CD4-positive, alpha-beta memory T cell (primary cell): ENCODE measurements at regions not wholly inside any gene's neighbourhood (a gene's known extent, or its start where the extent isn't known, plus 50 kb on each side); places are given as distances from the start of the nearest gene placed in this dataset.

Source experiments
- CTCF ChIA-PET: fragments of 350-600 bp; sonication (Branson Sonifier 250); formaldehyde crosslinking; loops from one replicate; lab custom pipeline; 2021; ENCODE audit warnings: inconsistent platforms; ENCODE audit not compliant: partially characterized antibody; lab: Charles Lee
- POLR2A ChIA-PET: fragments of 350-600 bp; sonication (Branson Sonifier 250); formaldehyde crosslinking; loops from one replicate; lab custom pipeline; 2021; ENCODE audit not compliant: partially characterized antibody; lab: Charles Lee
- DNase-seq, 5 donors: peaks; one replicate each; pipeline versions ENCODE4 v3.0.0 to v3.0.0-alpha.2; 2020 to 2022; ENCODE audit warnings: mixed read lengths in 1 of 5
- H3K27ac ChIP-seq: one replicate; pipeline ENCODE4 v1.7.0; 2013; ENCODE audit warnings: low read depth, low read length
- H3K27me3 ChIP-seq: 2 replicates; pipeline ENCODE4 v1.7.0; 2013; ENCODE audit warnings: mild to moderate bottlenecking, low read length, moderate library complexity; ENCODE audit not compliant: insufficient read depth
- H3K36me3 ChIP-seq: 2 replicates; pipeline ENCODE4 v1.7.0; 2013; ENCODE audit warnings: mild to moderate bottlenecking, low read length, moderate library complexity; ENCODE audit not compliant: insufficient read depth
- H3K4me1 ChIP-seq: 2 replicates; pipeline ENCODE4 v1.7.0; 2013; ENCODE audit warnings: mild to moderate bottlenecking, low read length, moderate library complexity; ENCODE audit not compliant: insufficient read depth
- H3K4me3 ChIP-seq, 2 donors: one replicate each; pipeline ENCODE4 v1.7.0; 2013; ENCODE audit warnings: low read length in 2 of 2, mild to moderate bottlenecking in 1 of 2
- H3K9me3 ChIP-seq, 2 donors: one replicate each; pipeline ENCODE4 v1.7.0; 2013; ENCODE audit warnings: low read length in 2 of 2, control low read depth in 1 of 2; ENCODE audit not compliant: control insufficient read depth in 1 of 2
- H3K27ac Mint-ChIP-seq, 7 donors: one replicate each; pipeline ENCODE4 v1.8.0; 2020 to 2021; ENCODE audit warnings: mixed read lengths in 7 of 7, mild to moderate bottlenecking in 6 of 7, inconsistent platforms in 3 of 7, moderate library complexity in 3 of 7
- H3K27me3 Mint-ChIP-seq, 2 donors: one replicate each; pipeline ENCODE4 v1.8.0; 2020 to 2021; ENCODE audit warnings: mixed read lengths in 2 of 2
- H3K36me3 Mint-ChIP-seq, 2 donors: one replicate each; pipeline ENCODE4 v1.8.0; 2020 to 2021; ENCODE audit warnings: mixed read lengths in 2 of 2, inconsistent platforms in 1 of 2, mild to moderate bottlenecking in 1 of 2
- H3K4me1 Mint-ChIP-seq, 4 donors: one replicate each; pipeline ENCODE4 v1.8.0; 2020 to 2021; ENCODE audit warnings: mixed read lengths in 4 of 4, mild to moderate bottlenecking in 1 of 4
- H3K4me3 Mint-ChIP-seq, 8 donors: one replicate each; pipeline ENCODE4 v1.8.0; 2020 to 2021; ENCODE audit warnings: mixed read lengths in 8 of 8, mild to moderate bottlenecking in 7 of 8, moderate library complexity in 6 of 8, inconsistent platforms in 3 of 8
- H3K9me3 Mint-ChIP-seq, 8 donors: one replicate each; pipeline ENCODE4 v1.8.0; 2020 to 2021; ENCODE audit warnings: mixed read lengths in 8 of 8, mild to moderate bottlenecking in 5 of 8, inconsistent platforms in 3 of 8, moderate library complexity in 1 of 8
- intact Hi-C: fragments of 100-400 bp; cut with micrococcal nuclease; formaldehyde crosslinking; loops from one replicate; pipeline ENCODE4 v1.15.1; 2023

DNA sequence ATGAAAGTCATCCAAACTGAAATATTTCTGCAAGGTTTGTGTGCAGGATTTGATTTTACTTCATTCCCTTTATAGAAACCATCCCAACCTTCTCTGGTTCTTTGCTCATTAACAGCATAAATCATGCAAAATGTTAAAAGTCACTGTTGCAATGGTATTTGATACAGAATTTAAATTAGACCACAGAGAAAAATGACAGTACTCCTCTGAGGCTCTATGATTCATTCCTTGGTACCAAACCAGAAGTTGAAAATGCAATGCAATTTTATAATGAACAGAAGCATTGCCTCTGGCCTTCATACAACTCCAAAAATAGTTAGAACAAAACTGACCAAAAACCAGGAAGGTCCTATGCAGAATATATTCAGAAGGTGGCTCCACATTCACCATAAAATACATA is 607.1 kb downstream of the TLE1 start:
- intact Hi-C loops = no loop called here
- POLR2A ChIA-PET = no interaction called here
- no peak overlapping the region for H3K4me3 ChIP-seq
- H3K27me3 Mint-ChIP-seq = no peaks in the 10 kb centered on the region
- H3K4me1 Mint-ChIP-seq = peaks cover 0 to 1% (median 0%) of the 10 kb centered on the region in 4 donors
- peaks cover 0 to 15% (median 5%) of the 10 kb centered on the region in 8 donors for H3K9me3 Mint-ChIP-seq
- H3K27ac Mint-ChIP-seq = no peak overlapping the region
- no peaks in the 10 kb centered on the region for H3K4me1 ChIP-seq
- CTCF ChIA-PET = no interaction called here
- no peak overlapping the region for H3K4me3 Mint-ChIP-seq
- H3K27me3 ChIP-seq = no peaks in the 10 kb centered on the region
- DNase-seq = no peak
- no peaks in the 10 kb centered on the region for H3K36me3 ChIP-seq
- no peak overlapping the region for H3K27ac ChIP-seq
- no peaks in the 10 kb centered on the region for H3K36me3 Mint-ChIP-seq
- H3K9me3 ChIP-seq = no peaks in the 10 kb centered on the region

GRCh38 chr9:81080900-81081299 is 608.4 kb downstream of the TLE1 start:
- H3K36me3 ChIP-seq = no peaks in the 10 kb centered on the region
- H3K36me3 Mint-ChIP-seq = no peaks in the 10 kb centered on the region
- H3K27me3 Mint-ChIP-seq = no peaks in the 10 kb centered on the region
- peaks cover 0 to 1% (median 0%) of the 10 kb centered on the region in 4 donors for H3K4me1 Mint-ChIP-seq
- H3K4me3 Mint-ChIP-seq = no peak overlapping the region
- no peak overlapping the region for H3K27ac Mint-ChIP-seq
- H3K27me3 ChIP-seq = no peaks in the 10 kb centered on the region
- DNase-seq = no peak
- CTCF ChIA-PET = no interaction called here
- H3K4me3 ChIP-seq = no peak overlapping the region
- H3K27ac ChIP-seq = no peak overlapping the region
- no peaks in the 10 kb centered on the region for H3K9me3 ChIP-seq
- H3K4me1 ChIP-seq = no peaks in the 10 kb centered on the region
- POLR2A ChIA-PET = no interaction called here
- intact Hi-C loops = no loop called here
- H3K9me3 Mint-ChIP-seq = peaks cover 2 to 15% (median 5%) of the 10 kb centered on the region in 8 donors

DNA sequence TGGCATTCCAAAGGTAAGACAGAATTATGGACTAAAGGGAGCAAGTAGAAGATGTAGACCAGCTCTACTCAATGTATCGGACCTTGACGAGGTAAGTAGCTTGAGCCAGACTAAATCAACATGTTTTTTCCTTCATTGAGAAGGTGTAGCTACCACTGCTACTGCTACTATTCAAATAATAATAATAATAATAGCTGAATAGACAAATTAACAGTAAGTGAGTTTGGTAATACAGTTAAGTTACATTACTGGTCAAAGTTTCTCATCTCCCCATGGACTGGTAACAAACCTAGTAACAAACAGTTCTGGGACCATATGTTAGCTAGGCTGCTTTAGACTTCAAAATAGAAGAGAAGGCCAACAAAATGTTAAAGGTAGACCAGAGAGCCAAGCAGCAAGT is 609.2 kb downstream of the TLE1 start:
- Mint-ChIP-seq H3K36me3 (no peaks in the 10 kb centered on the region), H3K4me3 (no peak overlapping the region), H3K4me1 (peaks cover 0 to 1% (median 0%) of the 10 kb centered on the region in 4 donors), H3K27me3 (no peaks in the 10 kb centered on the region), H3K27ac (peak overlapping the region in 1 of 7 donors; percentile 19), H3K9me3 (peaks cover 2 to 15% (median 5%) of the 10 kb centered on the region in 8 donors)
- no peak overlapping the region for H3K4me3 ChIP-seq
- no peaks in the 10 kb centered on the region for H3K9me3 ChIP-seq
- intact Hi-C loops = no loop called here
- no peaks in the 10 kb centered on the region for H3K27me3 ChIP-seq
- no peak for DNase-seq
- ChIA-PET CTCF (no interaction called here), POLR2A (no interaction called here)
- no peaks in the 10 kb centered on the region for H3K36me3 ChIP-seq
- no peak overlapping the region for H3K27ac ChIP-seq
- H3K4me1 ChIP-seq = no peaks in the 10 kb centered on the region

DNA sequence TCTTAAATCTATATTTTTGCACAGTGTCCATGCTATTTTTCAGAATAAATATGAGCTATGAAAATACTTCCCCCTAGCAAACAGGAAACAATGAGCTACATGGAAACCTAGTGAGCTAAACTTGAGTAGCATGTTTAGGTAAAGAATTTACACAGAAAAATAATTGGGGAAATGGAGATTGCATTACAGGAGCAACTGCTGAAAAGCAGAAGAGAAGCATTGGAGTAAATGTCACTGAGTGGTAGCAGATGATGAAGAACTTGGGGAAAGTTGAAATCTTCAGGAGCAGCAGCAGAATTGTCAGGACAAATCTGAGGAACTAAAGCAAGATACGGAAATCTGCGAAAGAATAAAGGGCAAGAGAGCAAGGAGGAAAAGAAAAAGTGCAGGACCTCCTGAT is 610.3 kb downstream of the TLE1 start:
- ChIA-PET POLR2A (no interaction called here), CTCF (no interaction called here)
- no peak for DNase-seq
- Histone ChIP-seq H3K27ac (no peak overlapping the region), H3K4me1 (no peaks in the 10 kb centered on the region), H3K4me3 (no peak overlapping the region), H3K9me3 (no peaks in the 10 kb centered on the region), H3K36me3 (no peaks in the 10 kb centered on the region), H3K27me3 (no peaks in the 10 kb centered on the region)
- H3K27ac Mint-ChIP-seq = no peak overlapping the region
- H3K27me3 Mint-ChIP-seq = no peaks in the 10 kb centered on the region
- H3K9me3 Mint-ChIP-seq = peaks cover 2 to 18% (median 5%) of the 10 kb centered on the region in 8 donors
- H3K36me3 Mint-ChIP-seq = no peaks in the 10 kb centered on the region
- peaks cover 0 to 1% (median 0%) of the 10 kb centered on the region in 4 donors for H3K4me1 Mint-ChIP-seq
- no peak overlapping the region for H3K4me3 Mint-ChIP-seq
- intact Hi-C loops = no loop called here

DNA sequence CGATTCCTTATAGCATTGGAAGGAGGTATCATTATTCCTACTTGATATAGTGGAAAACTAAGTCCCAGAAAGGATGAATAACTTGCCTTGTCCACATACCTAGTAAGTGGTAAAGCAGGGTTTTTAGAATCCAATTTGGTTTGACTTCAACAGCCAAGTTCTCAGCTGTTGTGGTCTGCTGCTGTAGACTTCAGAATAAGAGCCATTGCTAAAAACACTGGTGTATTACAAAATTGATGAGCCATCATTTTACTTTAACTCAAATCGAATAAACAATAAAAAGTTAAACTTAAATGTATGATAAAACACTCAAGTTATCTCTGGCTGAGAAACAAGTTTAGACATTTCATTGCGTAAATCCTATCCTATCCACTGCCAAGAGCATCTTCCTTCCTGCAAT is 610.8 kb downstream of the TLE1 start:
- no peak for DNase-seq
- Mint-ChIP-seq H3K4me3 (no peak overlapping the region), H3K36me3 (no peaks in the 10 kb centered on the region), H3K27me3 (no peaks in the 10 kb centered on the region), H3K4me1 (peaks cover 0 to 1% (median 0%) of the 10 kb centered on the region in 4 donors), H3K27ac (no peak overlapping the region), H3K9me3 (peaks cover 2 to 18% (median 5%) of the 10 kb centered on the region in 8 donors)
- H3K4me1 ChIP-seq = no peaks in the 10 kb centered on the region
- H3K9me3 ChIP-seq = no peaks in the 10 kb centered on the region
- ChIA-PET POLR2A (no interaction called here), CTCF (no interaction called here)
- H3K27ac ChIP-seq = no peak overlapping the region
- intact Hi-C loops = no loop called here
- H3K4me3 ChIP-seq = no peak overlapping the region
- no peaks in the 10 kb centered on the region for H3K36me3 ChIP-seq
- H3K27me3 ChIP-seq = no peaks in the 10 kb centered on the region

DNA sequence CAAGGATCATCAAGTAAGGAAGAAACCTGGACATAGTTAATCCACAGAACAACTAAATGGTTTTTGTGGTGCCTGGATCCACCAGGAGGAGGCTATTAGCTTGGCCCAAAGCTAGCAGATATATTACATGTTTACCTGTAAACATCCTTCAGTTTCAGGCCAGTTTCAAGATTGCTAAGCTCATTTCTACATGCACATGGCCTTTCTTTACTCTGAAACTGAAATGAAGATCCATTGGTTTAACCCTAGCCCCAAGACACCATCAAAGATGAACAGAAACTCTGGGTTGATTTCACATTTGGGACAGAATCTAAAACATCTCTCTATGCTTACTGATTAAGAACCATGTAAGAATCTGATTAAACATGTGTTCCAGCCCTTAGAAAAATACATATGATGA is 611.8 kb downstream of the TLE1 start:
- Mint-ChIP-seq H3K27ac (no peak overlapping the region), H3K36me3 (no peaks in the 10 kb centered on the region)
- POLR2A ChIA-PET = no interaction called here

GRCh38 chr9:81076131-81076530 is 613.2 kb downstream of the TLE1 start:
- DNase-seq = no peak
- H3K4me1 ChIP-seq = no peaks in the 10 kb centered on the region
- Mint-ChIP-seq H3K4me1 (peaks cover 0 to 1% (median 0%) of the 10 kb centered on the region in 4 donors), H3K27ac (no peak overlapping the region), H3K27me3 (no peaks in the 10 kb centered on the region), H3K9me3 (peaks cover 0 to 16% (median 5%) of the 10 kb centered on the region in 8 donors), H3K36me3 (no peaks in the 10 kb centered on the region), H3K4me3 (no peak overlapping the region)
- no peak overlapping the region for H3K4me3 ChIP-seq
- intact Hi-C loops = no loop called here
- ChIA-PET CTCF (no interaction called here), POLR2A (no interaction called here)
- no peaks in the 10 kb centered on the region for H3K36me3 ChIP-seq
- H3K27me3 ChIP-seq = no peaks in the 10 kb centered on the region
- no peak overlapping the region for H3K27ac ChIP-seq
- no peaks in the 10 kb centered on the region for H3K9me3 ChIP-seq

More for the DNA sequence above, 611.8 kb downstream of the TLE1 start:
- H3K4me1 Mint-ChIP-seq = peaks cover 0 to 1% (median 0%) of the 10 kb centered on the region in 4 donors
- intact Hi-C loops = no loop called here
- peaks cover 2 to 16% (median 5%) of the 10 kb centered on the region in 8 donors for H3K9me3 Mint-ChIP-seq
- H3K4me3 Mint-ChIP-seq = no peak overlapping the region
- Histone ChIP-seq H3K36me3 (no peaks in the 10 kb centered on the region), H3K27me3 (no peaks in the 10 kb centered on the region), H3K4me3 (no peak overlapping the region), H3K9me3 (no peaks in the 10 kb centered on the region), H3K27ac (no peak overlapping the region), H3K4me1 (no peaks in the 10 kb centered on the region)
- no peak for DNase-seq
- CTCF ChIA-PET = no interaction called here
- H3K27me3 Mint-ChIP-seq = no peaks in the 10 kb centered on the region

- Histone ChIP-seq H3K4me1 (no peaks in the 10 kb centered on the region), H3K27ac (no peak overlapping the region), H3K9me3 (no peaks in the 10 kb centered on the region), H3K4me3 (no peak overlapping the region), H3K36me3 (no peaks in the 10 kb centered on the region), H3K27me3 (no peaks in the 10 kb centered on the region)
- H3K4me1 Mint-ChIP-seq = peaks cover 0 to 1% (median 0%) of the 10 kb centered on the region in 4 donors
- H3K27ac Mint-ChIP-seq = no peak overlapping the region
- intact Hi-C loops = loop anchor here (2.0 kb wide), 1 partner anchor 19 kb away; no protein-coding TSS in a partner anchor
- no peaks in the 10 kb centered on the region for H3K27me3 Mint-ChIP-seq
- ChIA-PET POLR2A (no interaction called here), CTCF (no interaction called here)
- no peak overlapping the region for H3K4me3 Mint-ChIP-seq
- DNase-seq = no peak
- peaks cover 0 to 13% (median 6%) of the 10 kb centered on the region in 8 donors for H3K9me3 Mint-ChIP-seq
- H3K36me3 Mint-ChIP-seq = no peaks in the 10 kb centered on the region
Measured at GRCh38 chr9:81074221-81074620, 615.1 kb downstream of the TLE1 start.
